ENCODE measurements at regions not wholly inside any gene's neighbourhood (a gene's known extent, or its start where the extent isn't known, plus 50 kb on each side); places are given as distances from the start of the nearest gene placed in this dataset.

GRCh38 chrX:95754411-95754810 lies 930.2 kb upstream of the DIAPH2 start:
- no peaks in the 10 kb centered on the region for H4K20me1 ChIP-seq (ENCODE audit: insufficient read depth, low read length)
- H3K27me3 ChIP-seq (ENCODE audit: control insufficient read depth in 1 of 2, insufficient read depth in 2 of 2, low read length in 2 of 2), result no peaks in the 10 kb centered on the region
- in situ Hi-C loops (cut with HindIII; ENCODE audit: extremely low pct_ligation_motif_present, low pct_unique_long_range_greater_than_20kb) (no loop called here), intact Hi-C loops (cut with micrococcal nuclease; ENCODE audit: unreplicated experiment) (no loop called here)
- H3K9ac ChIP-seq (ENCODE audit: insufficient read depth, low read depth, low read length), result no peak overlapping the region
- H3K4me2 ChIP-seq (ENCODE audit: low read depth, low read length), result no peak overlapping the region
- H3K36me3 ChIP-seq (replicated peaks in 1 of 2; ENCODE audit: control insufficient read depth in 1 of 2, insufficient read depth in 2 of 2, low read length in 2 of 2), result no peaks in the 10 kb centered on the region
- no peak overlapping the region for H2AFZ ChIP-seq (ENCODE audit: low read length)
- DNase-seq (ENCODE audit: low spot score), result no peak
- no peak overlapping the region for H3K4me3 ChIP-seq (replicated peaks in 1 of 3; ENCODE audit: insufficient read depth in 1 of 3, low read depth in 2 of 3, low read length in 3 of 3)
- H3K79me2 ChIP-seq (ENCODE audit: insufficient read depth, low read length), result no peaks in the 10 kb centered on the region
- H3K9me3 ChIP-seq (ENCODE audit: low read length), result no peaks in the 10 kb centered on the region
- BruUV-seq (replicated peaks), result no TSS peak
- ChIA-PET POLR2A (no interaction called here), CTCF (ENCODE audit: low intra/inter-chr PET ratio, low total read pairs) (no interaction called here)
- no peak overlapping the region for H3K27ac ChIP-seq (ENCODE audit: extremely low read length, insufficient read depth, low read length)
- H3K4me1 ChIP-seq (ENCODE audit: insufficient read depth, low read length), result no peaks in the 10 kb centered on the region
- FAIRE-seq, result no peak
- TF ChIP-seq SCMH1 (CRISPR knock-in tag; IDR thresholded peaks at IDR 0.05; ENCODE audit: borderline replicate concordance) (no peak), ZFAT (CRISPR knock-in tag; conservative IDR thresholded peaks at IDR 0.05) (no peak)
- 28% methylated on average over 3 of the region's 3 CpGs for WGBS (ENCODE audit: low lambda C conversion rate)
- no peak for ATAC-seq

GRCh38 chrX:95760356-95760755 lies 924.3 kb upstream of the DIAPH2 start:
- no peak overlapping the region for H3K27ac ChIP-seq (ENCODE audit: extremely low read length, insufficient read depth, low read length)
- H2AFZ ChIP-seq (ENCODE audit: low read length), result no peak overlapping the region
- intact Hi-C loops (cut with micrococcal nuclease; ENCODE audit: unreplicated experiment) (no loop called here), in situ Hi-C loops (cut with HindIII; ENCODE audit: extremely low pct_ligation_motif_present, low pct_unique_long_range_greater_than_20kb) (no loop called here)
- no peak for ATAC-seq
- no peak for FAIRE-seq
- BruUV-seq (replicated peaks), result no TSS peak
- H3K27me3 ChIP-seq (ENCODE audit: control insufficient read depth in 1 of 2, insufficient read depth in 2 of 2, low read length in 2 of 2), result no peaks in the 10 kb centered on the region
- POLR2A ChIA-PET, result no interaction called here
- DNase-seq (ENCODE audit: low spot score), result no peak
- no peaks in the 10 kb centered on the region for H4K20me1 ChIP-seq (ENCODE audit: insufficient read depth, low read length)
- H3K79me2 ChIP-seq (ENCODE audit: insufficient read depth, low read length), result no peaks in the 10 kb centered on the region
- no peak overlapping the region for H3K4me3 ChIP-seq (replicated peaks in 1 of 3; ENCODE audit: insufficient read depth in 1 of 3, low read depth in 2 of 3, low read length in 3 of 3)
- WGBS (ENCODE audit: low lambda C conversion rate), result 0% methylated on average over 3 of the region's 3 CpGs
- CTCF ChIA-PET (ENCODE audit: low intra/inter-chr PET ratio, low total read pairs), result no interaction called here
- TF ChIP-seq ZFP1 (CRISPR knock-in tag; IDR thresholded peaks at IDR 0.05), result no peak
- TF ChIP-seq ZNF354B (CRISPR knock-in tag; IDR thresholded peaks at IDR 0.05), result no peak
- no peak for TF ChIP-seq ZNF550 (CRISPR knock-in tag; IDR thresholded peaks at IDR 0.05; ENCODE audit: borderline replicate concordance)
- TF ChIP-seq ZNF691 (CRISPR knock-in tag; IDR thresholded peaks at IDR 0.05; ENCODE audit: borderline replicate concordance, low read depth), result no peak
- TF ChIP-seq ZNF451 (CRISPR knock-in tag; IDR thresholded peaks at IDR 0.05), result no peak
- no peak for TF ChIP-seq U2AF1 (optimal IDR thresholded peaks at IDR 0.05; ENCODE audit: low read depth, low read length)
- no peak for TF ChIP-seq SRF (IDR thresholded peaks at IDR 0.05; ENCODE audit: low read depth, low read length)
- TF ChIP-seq HOXA7 (CRISPR knock-in tag; IDR thresholded peaks at IDR 0.05), result no peak
- no peak for TF ChIP-seq SAP130 (CRISPR knock-in tag; IDR thresholded peaks at IDR 0.05; ENCODE audit: low read depth)
- TF ChIP-seq ZNF562 (CRISPR knock-in tag; IDR thresholded peaks at IDR 0.05; ENCODE audit: borderline replicate concordance), result no peak
- no peak for TF ChIP-seq SRY (CRISPR knock-in tag; IDR thresholded peaks at IDR 0.05)
- H3K4me1 ChIP-seq (ENCODE audit: insufficient read depth, low read length), result no peaks in the 10 kb centered on the region
- H3K9ac ChIP-seq (ENCODE audit: insufficient read depth, low read depth, low read length), result no peak overlapping the region
- H3K4me2 ChIP-seq (ENCODE audit: low read depth, low read length), result no peak overlapping the region
- H3K9me3 ChIP-seq (ENCODE audit: low read length), result no peaks in the 10 kb centered on the region
- H3K36me3 ChIP-seq (replicated peaks in 1 of 2; ENCODE audit: control insufficient read depth in 1 of 2, insufficient read depth in 2 of 2, low read length in 2 of 2), result no peaks in the 10 kb centered on the region

All from HepG2 (cell line).